Stimulated activated CD8-positive, alpha-beta memory T cell treated with anti-CD3 and anti-CD28 coated beads, Interleukin-7, amount 100 ng/mL, for 48 hours (primary cell): ENCODE measurements at regions not wholly inside any gene's neighbourhood (a gene's known extent, or its start where the extent isn't known, plus 50 kb on each side); places are given as distances from the start of the nearest gene placed in this dataset.

Source experiments
- DNase-seq, 2 donors: peaks; one replicate each; pipeline ENCODE4 v3.0.0-alpha.2; 2020; ENCODE audit warnings: low read depth in 1 of 2; ENCODE audit errors: extremely low read depth in 1 of 2

DNA sequence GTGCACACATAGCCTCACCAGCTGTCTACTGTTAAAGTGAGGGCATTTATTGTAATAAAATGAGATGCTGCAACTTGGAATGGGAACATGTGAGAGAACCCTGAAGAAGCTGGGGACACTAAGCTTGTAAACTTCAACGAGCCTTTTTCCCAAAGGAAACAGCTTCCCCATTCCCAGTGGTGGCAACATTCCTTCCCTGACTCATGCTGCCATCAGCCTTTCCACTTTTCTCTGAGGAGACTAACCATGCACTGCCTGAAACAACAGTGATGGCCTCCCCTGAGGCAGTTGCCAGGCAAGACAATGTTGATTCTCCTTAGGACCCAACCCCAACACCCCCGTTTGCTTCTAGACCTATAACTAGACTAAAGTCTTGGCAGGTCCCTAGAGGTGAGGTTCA lies 928.3 kb downstream of the GLUD2 start:
- no peak for DNase-seq

DNA sequence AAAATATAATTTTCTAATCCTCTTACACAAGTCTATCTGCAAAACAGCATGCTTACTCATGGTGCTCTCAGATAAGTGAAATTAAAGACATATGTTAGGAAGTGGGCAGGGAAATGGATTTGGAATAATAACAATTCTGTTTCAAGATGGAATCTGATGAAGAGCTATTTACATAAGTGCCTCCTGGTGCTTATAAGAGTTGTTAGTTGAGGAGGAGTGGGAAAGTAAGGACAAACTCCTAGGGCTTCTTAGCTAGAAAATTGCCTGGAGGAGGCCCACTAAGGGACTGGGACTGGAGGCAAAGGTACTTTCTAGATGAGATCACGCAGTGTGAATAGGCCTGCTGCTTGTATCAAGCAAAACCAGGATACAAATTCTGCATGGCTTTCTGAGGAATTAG lies 939.8 kb downstream of the GLUD2 start:
- DNase-seq: no peak

DNA sequence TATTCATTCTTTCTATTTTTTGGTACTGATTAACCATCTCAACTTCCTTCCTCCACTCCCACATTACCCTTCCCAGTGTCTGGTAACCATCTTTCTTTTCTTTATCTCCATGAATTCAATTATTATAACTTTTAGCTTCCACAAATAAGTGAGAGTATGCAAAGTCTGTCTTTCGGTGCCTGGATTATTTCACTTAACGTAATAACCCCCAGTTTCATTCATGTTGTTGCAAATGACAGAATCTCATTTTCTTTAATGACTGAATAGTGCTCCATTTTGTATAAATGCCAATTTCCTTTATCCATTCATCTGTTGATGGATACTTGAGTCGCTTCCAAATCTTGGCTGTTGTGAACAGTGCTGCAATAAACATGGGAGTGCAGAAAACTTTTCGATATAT lies 940.4 kb downstream of the GLUD2 start:
- no peak for DNase-seq

DNA sequence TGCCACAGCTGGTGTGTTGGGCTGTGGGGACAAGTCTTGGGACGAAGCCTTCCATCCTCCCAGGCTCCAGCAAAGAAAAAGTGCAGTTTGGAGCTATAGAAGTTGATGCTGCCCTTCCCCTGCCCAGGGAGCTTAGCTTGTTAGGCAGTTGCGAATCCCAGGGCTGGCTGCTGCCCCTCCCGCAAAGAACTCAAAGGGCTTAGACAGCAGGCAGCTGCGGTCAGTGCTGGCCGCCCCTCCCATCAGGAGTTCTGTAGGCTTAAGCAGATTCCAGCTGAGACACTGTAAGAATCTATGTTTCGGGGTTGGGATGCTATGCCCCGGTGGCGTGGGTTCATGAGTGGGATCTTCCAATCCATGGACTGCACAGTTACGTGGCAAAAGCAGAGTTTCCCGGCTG lies 956.7 kb downstream of the GLUD2 start:
- no peak for DNase-seq

DNA sequence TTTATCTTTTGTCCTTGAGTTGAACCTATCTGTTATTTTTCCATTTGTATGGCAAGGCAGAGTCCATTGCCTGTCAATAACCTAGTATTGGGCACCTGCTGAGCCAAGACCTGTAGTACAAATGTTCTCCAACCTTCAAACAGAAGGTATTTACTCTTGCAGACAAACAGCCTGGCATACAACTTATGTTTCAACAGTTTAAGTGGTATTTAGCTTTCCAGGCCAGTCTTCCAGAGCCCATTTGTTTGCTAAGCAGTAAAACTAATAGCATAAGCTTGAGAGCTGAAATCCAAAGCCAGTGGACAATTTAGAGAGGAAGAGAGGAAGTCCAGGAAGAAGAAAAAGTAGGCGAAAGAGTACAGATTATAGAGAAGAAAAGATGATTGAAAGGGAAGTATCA lies 979.3 kb downstream of the GLUD2 start:
- no peak for DNase-seq

DNA sequence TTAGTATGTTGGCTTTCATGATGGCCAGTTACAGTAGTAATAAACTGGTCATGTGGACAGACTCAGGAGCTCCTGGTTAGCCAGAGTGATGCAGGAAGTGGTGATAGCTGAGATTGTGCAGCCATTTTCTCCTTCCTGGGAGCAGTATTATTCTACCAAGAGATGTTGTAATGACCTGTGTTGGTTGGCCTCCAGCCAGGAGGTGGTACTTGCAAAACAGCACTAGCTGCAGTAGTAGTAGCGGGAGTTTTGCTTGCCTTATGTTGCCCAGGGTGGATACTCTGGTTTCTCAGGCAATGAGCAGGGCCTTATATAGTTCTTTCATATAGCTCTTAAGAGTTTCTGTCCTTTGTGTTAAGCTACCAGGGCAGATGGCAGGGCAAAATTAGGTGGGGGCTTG lies 998.8 kb downstream of the GLUD2 start:
- no peak for DNase-seq

DNA sequence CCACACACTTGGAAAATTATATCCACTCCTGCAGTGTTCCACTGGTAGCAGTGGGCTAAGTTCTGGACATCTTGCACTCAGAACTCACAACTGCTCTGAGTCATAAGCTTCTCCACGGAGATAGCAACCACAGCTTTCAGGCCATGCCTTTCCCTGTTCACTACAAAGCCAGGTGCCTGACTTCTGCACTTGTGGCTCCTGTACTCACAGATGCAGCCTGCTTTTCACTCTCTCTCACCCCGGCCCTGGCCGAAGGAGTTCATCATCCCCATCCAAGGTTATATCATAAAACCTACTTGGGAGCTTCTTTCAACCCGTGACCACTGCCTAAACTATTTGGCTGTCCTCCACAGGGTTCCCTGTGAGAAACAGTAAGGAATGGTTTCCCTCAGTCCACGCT lies 999.4 kb downstream of the GLUD2 start:
- no peak for DNase-seq

DNA sequence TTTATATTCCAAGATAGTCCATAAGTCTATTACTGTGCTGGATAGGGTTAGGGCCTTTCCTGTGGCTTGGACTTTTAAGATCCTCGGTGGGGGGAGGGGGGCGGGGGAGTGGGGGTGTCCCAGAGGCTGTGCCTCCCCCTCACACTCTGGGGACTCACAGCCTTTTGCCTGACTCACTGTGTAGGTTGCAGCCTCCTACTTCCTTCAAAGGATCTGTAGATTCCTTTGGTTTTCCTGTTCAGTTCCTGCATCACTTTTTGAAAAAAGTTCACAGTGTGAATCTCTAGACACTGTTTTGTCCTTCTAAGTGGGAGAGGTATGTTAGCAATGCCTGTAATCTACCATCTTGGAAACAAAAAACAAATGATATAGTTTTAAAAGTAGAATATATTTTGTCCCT lies 999.9 kb downstream of the GLUD2 start:
- no peak for DNase-seq

DNA sequence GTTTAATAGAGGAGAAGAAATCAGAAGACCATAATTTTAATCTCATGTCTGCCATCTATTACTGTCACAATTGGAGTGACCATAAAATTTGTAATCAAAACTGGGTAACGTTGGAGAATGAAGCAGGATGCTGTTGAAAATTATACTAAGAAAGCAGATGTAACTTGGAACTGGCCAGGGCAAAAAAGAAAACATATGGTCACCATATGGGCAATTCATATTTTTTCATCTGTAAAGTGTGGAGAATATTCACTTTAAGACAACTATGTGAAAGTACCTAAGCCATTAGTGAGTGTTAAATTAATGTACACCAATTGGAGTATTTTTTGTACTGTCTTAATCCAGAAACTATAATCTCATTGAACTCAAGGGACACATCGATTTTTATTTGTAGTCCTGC lies 1008.0 kb downstream of the GLUD2 start:
- DNase-seq: no peak

DNA sequence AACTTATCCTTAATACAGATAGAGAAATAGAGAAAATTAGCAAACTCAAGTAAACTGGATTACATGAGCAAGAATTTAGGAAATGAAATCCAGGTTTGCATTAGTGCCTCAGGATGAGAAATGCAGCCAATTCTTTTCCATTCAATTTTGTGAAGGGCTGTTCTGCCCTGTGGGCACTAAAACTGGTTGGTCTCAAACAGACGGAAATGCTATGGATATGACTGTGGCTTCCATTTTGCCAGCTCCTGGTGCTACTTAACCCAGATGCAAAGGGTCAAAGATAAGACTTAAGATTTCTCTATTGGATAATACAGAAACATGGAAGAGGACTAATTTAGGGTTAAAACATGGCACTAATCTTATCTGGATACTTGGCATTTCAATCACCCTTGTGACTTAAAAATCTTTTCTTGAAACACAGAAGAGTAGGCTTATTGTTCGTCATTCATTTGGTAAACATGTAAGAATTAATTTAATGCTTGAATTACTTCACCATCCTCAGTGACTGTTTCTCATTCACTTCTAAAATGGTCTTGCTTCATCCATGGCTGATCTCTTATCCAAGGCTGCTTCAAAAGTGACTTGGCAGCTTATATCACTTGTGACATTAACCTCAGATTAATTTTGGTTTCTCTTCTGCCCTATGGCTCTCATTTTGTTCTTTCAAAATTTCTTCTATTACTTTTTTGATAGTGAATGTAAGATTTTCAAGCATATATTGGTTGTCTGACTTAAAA lies 1008.7 kb downstream of the GLUD2 start:
- no peak for DNase-seq

DNA sequence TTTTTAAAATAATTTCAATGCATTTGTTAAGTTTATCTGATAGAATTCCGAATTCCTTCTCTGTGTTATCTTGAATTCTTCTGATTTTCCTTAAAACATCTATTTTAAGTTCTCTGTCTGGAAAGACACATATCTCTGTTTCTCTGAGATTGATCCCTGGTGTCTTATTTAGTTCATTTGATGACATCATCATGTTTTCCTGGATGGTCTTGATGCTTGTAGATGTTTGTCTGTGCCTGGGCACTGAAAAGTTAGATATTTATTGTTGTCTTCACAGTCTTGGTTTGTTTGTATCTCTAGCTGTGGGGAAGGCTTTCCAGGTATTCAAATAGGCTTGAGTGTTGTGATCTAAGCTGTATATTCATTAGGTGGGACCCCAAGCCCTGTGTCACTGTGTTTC lies 1028.8 kb downstream of the GLUD2 start:
- DNase-seq: no peak

DNA sequence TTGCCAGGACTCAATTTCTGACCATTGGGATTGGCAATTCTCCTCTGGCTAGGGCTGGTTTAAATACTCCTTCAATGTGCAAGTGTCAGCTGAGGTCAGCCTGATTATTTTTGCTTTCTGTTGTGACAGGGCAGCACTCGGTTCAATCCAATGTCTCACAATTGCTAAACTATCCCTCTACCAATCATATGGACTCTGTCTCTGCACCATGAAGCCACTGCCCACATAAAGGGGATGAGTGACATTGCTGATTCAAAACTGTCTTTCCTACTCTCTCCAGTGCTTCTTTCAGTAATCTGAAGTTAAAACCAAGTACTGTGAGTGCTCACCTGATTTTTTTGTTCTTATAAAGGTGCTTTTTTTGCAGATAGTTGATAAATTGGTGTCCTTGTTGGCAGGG lies 1030.7 kb downstream of the GLUD2 start:
- no peak for DNase-seq

DNA sequence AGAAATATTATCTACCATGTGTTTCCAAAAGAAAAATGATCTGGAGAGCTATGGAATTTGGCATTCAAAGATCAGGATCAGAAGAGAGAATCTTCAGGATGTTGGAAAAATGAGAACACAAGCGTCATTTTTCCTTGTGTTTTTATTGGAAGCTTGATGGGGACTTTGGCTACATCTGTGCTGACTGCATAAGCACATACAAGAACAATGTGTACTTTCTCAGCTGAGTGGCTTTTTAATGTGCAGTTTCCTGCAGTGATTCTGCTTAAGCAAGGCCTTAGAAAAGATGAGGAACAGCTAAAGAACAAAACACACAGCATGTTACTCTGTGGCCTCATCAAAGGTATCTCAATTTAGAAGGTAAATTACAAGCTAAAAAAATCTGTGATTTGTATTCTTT lies 1039.9 kb downstream of the GLUD2 start:
- no peak for DNase-seq

DNA sequence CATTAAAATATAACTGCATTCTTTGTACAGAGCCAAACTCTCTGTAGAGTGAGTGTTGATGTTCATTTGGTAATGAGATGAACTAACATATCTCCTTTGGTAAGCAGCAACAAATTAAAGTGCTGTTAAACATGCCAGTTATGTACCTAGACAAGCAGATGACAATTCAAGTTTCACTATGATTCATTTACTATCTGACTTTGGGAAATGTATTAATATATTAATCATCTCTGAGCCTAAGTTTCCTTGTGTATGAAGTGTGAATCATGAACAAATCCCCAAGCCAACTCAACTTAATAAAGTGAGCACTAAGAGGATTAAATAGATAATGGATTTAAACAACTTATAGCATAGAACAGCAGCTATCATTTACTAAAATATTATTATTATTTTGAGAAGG lies 1044.2 kb downstream of the GLUD2 start:
- DNase-seq: no peak

DNA sequence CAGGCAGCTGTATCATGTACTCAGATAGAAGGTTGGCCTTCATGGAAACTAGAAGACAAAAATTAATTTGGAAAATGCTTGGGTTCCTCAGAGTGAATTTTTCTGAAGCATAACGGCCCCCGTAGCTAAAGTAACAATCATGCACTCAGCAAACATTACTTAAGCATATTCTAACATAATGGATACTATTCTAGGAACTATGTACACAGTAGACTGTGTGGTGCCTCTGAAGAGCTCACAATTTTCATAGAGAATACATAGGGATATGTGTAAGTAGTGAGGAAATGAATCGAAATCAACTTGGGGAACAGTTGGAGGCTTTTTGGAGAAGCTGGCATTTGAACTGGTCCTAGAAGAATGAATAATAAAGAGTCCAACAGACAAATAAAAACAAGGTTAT lies 1045.0 kb downstream of the GLUD2 start:
- no peak for DNase-seq

DNA sequence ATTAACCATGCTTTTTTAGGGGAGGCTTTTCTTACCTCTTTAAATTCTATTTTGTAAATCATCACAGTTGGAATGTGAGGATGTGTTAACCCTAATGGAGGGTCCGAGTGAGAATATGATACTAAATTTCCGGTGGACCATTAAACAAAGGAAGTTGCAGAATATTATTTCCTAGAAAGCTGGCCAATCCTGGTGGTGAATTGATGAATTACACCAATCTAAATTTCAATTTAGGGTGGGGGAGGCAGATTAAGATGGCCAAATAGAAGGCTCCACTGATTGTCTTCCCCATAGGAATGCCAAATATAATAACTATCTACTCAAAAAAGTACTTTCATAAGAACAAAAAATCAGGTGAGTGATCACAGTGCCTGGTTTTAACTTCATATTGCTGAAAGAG lies 1045.6 kb downstream of the GLUD2 start:
- DNase-seq: no peak

DNA sequence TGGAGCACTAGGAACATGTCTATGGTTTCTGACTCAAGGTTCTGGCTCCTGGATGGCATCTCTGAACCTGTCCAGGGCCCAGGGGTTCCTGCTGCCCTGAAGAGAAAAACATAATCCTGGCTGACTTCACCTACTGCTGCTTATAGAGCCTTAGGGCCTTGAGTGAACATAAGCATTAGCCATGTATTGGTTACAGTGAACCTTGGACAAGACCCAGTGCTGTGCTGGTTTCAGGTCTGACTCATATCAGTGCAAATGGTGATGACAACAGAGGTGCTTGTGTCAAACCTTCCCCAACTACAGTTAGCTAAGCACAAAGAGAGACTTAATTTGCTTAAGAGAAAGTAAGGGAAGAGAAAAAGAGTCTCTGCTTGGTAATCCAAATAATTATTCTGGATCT lies 1047.2 kb downstream of the GLUD2 start:
- no peak for DNase-seq

DNA sequence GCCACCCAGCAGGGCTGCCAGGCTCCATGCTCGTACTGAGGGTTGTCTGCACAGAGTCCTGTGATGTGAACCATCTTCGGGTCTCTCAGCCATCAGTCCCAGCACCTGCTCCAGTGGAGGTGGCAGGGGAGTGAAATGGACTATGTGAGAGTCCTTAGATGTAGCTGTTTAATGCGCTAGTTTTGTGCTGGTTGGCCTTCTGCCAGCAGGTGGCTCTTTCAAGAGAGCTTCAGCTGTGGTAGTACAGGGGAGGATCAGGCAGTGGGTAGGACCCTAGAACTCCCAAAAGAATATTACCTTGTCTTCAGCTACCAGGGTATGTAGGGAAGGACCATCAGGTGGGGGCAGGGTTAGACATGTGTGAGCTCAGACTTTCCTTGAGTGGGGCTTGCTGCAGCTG lies 1066.0 kb downstream of the GLUD2 start:
- no peak for DNase-seq

DNA sequence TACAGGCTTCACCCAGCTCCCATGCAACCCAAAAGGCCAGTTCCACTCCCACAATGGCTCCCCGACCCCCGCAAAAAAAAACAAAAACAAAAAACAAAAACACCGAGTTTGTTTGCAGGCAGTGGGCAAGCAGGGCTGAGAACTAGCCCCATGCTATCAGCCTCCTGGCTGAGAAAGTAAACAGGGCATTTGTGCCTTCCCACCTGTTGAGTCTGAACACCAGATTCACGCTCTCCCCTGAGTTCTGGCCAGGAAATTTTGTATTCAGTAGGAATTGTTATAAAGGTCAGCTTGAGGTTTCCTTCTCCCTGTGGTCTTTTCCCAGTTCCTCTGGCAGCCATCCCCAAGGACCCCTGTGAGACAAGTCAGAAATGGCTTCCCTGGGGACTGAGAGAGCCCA lies 1066.5 kb downstream of the GLUD2 start:
- no peak for DNase-seq

DNA sequence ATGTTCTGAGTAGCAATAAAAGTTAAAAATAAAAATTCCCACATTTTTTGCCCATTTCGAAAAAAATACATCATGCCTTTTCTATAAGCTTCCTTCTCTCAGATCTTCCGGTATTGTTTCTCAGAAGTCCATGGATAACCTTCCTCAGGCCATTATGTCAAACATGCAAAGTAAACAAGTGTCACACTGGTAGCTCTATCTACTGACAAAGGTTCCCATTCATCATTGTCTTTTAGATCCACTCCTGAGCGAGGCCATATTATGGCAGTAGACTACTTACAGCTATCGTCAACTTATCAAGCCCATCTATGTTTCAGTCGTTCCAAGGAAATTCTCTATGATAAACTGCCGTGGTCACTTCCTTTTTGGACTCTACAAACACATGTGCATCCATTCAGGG lies 1068.2 kb downstream of the GLUD2 start:
- DNase-seq: no peak

DNA sequence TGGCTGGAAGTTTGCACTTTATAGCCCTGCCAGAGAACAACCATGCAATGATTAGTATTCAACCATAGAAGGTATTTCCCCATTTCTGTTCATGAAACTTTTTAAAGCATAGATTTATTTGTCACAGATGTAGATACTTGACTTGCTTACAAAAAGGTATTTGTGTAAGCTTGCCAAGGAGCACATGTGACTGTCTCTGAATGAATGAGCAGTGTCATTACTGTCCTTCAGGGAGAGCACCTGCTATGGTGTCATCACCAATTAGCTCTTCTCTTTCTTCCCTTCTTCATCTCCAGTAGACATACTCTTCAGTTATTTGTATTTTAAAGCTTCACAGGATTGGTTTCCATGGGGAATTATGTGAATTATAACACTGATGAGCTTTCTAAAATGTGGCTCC lies 1064.7 kb upstream of the GRIA3 start:
- DNase-seq: no peak

DNA sequence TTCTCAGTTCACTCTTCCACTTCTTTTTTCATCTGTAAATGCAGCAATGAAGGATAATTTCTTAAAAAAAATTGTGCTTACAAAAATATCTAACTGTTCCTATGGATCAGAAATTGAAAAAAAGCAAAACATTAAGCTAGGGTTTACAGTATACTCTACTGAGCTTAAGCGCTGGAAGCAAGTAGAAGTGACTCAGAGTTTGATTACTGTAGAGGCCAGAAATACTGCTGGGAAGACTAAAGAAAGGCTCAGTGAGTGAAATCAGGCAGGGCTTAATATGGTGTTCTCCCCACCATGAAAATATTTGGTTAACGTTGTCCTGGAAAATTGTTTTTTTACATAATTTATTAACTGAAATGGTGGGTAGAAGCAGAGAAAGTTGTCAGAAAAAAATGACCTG lies 1061.8 kb upstream of the GRIA3 start:
- DNase-seq: no peak

DNA sequence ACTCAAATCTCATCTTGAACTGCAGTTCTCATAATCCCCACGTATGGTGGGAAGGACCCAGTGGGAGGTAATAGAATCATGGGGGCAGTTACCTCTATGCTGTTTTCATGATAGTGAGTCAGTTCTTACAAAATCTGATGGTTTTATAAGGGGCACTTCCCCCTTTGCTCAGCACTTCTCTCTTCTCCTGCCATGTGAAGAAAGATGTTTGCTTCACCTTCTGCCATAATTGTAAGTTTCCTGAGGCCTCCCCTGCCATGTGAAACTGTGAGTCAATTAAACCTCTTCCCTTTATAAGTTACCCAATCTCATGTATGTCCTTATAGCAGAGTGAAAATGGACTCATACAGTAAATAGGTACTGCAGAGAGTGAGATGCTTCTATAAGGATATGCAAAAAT lies 1050.6 kb upstream of the GRIA3 start:
- no peak for DNase-seq
